GM18520 (cell line): ENCODE measurements at regions not wholly inside any gene's neighbourhood (a gene's known extent, or its start where the extent isn't known, plus 50 kb on each side); places are given as distances from the start of the nearest gene placed in this dataset.
"Not testable (repeated sequence)": the region's sequence is repeated elsewhere in the genome, so short reads cannot be mapped to it uniquely, and the experiment has no call there.

Experiments used
- ATAC-seq: cut with Tn5 transposase; IDR thresholded peaks from one replicate; pipeline ENCODE4 v1.9.1; 2021; ENCODE audit not compliant: unreplicated experiment

DNA sequence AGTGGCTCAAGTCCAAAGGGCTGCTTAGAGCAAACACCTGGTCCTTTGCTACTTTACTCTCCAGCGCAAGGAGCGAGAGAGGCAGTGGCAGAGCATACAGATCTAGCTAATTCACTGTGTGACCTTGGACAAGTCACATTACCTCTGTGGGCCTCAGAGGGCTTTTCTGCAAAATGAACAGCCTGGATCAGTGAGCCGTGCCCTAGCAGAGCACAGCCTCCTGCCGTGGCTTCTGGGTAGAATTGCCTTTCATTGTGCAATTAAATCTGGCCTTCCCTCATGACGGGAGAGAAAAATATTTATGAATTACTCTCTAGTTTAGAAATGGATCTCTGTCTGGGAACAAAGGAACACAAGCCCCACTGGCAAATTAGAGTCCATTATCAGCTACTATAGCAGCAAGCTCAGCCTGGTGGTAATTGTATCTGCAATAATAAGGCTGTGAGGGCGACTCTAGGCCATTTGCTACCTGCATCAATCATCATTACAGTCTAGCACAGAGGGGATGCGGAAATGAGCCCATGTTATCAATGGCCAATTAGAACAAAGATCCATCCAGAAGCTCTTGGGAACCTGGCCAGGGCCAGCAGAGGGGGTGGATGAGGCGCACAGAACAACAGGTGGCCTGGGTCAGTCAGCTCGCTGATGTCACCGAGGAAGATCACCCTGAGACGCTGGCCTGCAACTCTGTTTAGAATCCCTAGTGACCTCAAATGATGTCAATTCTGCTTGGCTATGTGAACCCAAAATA, 114.2 kb upstream of the LY86 start:
- no peak for ATAC-seq

DNA sequence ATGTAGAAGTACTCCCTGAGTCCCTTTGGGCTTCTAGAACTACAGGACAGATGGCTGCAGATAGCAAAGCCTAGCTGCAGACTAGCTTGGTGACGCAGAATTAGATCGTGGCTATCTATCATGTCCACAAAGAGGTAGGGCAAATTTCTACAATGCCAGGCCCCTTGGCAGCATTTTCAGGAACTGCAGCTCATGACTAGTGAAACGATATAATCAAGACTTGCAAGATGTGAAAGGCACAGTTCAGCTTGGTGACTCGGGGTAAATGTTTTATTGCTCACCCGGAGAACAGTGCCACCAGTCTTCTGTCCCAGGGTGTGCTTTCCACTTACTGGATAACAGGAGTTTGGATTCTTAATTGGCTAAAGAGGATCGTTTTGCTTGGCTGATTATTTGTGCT, 108.7 kb upstream of the LY86 start:
- no peak for ATAC-seq

DNA sequence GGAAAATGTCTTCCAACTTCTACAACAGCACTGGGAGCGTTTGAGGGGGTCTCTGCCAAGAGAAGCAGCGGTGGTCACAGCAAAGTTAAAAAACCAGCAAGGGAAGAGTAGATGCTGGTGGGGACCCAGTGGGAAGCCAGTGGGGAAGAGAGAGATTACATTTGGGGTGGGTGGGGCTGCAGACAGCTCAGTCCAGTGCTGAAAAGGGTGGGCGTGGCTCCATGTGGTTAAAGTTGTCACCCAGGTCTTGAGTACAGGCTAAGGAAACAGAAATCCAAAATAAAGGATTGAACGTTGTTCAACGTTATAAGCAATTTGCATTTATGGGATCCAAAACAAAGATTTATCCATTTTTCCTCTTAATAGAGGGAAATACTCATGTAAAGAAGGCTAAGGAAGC, 106.3 kb upstream of the LY86 start:
- ATAC-seq, result no peak

DNA sequence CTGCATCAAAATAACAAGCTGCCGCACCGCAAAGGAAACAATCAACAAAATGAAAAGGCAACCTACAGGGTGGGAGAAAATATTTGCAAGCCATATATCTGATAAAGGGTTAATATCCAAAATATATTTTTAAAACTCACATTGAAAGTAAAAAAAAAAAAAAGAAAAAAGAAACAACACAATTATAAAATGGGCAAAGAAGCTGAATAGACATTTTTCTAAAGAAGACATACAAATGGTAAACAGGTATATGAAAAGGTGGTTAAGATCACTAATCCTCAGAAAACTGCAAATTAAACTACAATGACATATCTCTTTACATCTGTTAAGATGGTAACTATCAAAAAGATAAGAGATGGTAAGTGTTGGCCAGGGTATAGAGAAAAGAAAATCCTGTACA, 105.4 kb upstream of the LY86 start:
- ATAC-seq, result no peak

DNA sequence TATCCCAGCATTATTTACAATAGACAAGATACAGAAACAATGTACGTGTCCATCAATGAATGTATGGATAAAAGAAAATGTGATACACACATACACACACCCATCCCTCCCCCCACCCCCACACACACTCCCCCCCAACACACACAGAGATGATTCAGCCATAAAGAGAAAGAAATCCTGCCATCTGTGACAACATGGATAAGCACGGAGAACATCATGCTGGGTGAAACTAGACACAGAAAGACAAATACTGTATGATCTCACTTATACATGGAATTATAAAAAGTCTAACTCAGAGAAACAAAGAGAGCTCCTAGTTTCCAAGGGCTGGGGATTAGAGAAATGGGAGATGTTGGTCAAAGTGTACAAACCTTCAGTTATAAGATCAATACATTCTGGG, 104.8 kb upstream of the LY86 start:
- ATAC-seq, result no peak

DNA sequence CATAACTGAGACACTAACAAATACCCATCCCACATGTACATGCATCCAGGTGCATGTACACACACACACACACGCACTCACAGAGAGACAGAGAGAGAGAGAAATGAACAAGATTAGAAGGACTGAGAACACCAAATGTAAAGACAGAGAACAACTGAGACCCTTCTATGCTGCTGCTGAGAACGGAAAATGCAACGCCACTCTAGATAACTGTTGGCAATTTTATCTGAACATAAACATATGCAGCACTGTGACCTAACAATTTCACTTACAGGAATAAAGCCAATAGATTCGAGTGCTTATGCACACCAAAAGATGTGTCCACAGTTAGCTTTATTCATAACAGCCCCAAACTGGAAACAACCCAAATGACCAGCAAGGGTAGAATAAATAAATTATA, 103.8 kb upstream of the LY86 start:
- no peak for ATAC-seq

DNA sequence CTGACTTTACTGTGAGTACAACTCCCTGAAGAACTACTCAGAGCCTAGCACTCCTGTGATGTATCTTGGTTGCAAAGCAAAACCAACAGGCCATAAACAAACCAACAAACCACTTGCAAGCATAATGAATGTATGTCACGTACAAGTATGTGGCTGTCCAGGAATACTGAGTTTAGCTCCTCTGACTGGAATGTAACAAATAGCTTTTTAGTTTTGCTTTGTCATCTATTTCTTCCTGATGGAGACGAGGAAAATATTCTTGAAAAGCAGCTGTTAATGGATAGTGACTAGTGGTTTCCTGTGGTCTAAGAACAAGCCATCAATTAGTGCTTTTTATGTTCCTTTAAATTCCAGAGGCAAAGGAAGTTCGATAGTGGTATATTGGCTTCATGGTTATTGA, 101.9 kb upstream of the LY86 start:
- no peak for ATAC-seq

DNA sequence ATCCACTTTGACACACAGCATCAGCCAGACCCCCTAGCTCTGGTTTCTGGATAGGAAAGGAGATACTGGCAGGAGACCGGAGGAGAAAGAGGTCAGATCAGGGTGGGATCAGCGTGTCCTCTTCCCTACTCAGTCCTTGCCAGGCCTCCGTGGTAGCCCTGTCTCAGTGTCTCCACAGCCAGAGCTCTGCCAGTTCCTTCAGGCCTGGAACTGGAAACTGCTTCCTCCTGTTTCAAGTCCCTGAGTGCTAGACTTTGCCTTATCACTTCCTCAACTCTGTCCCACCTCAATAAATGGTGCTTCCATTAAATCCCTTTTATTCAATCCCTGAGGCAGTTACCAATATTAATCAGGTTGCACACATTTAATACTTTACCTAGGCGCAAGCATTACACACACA, 96.8 kb upstream of the LY86 start:
- no peak for ATAC-seq

DNA sequence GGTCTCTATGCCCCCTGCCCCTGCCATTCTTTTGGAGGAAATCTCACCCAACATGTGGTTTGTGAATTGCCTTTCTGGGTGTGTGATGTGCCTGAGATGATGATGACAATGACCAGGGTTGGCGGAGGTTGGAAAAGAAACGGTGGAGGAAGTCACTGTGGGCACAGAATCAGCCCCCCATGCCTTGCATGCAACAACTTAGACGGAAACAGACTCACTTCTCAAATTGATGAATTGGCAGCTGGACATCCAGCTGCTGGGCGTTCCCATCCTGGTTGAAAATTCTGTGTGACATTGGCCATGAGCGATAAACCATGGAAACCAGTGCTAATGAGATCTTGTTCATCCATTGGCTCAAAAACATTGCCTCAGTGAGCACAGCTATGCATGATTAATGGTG, 95.8 kb upstream of the LY86 start:
- ATAC-seq, result no peak

DNA sequence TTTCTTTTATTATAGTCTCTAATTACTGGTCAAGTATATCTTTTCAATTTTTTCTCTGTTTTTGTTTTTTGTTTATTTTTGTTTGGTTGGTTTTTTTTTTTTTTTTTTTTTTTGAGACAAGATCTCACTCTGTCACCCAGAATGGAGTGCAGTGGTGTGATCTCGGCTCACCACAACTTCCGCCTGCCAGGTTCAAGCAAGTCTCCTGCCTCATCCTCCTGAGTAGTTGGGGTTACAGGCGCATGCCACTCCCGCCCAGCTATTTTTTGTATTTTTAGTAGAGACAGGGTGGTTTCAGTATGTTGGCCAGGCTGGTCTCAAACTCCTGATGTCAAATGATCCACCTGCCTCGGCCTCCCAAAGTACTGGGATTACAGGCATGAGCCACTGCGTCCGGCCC, 94.4 kb upstream of the LY86 start:
- ATAC-seq, result not testable (repeated sequence)

DNA sequence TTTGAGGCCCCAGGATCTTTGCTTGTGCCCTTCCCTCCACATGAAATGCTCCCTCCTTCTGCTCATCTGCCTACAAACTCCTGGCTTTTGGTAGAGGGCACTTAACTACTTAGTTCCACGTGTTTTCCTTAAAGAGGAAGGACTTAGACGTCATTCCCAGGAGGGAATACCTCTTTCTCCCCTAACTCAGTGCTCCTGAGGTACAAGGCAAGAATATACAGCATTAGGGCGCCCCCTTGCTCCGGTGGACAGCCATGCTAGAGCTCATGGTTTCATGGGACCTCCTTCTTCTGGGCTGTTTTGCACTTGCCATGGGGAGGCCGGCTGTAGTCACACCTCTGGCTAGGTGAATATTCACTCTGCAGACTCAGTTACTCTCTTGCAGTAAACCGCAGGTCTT, 93.8 kb upstream of the LY86 start:
- ATAC-seq, result no peak

DNA sequence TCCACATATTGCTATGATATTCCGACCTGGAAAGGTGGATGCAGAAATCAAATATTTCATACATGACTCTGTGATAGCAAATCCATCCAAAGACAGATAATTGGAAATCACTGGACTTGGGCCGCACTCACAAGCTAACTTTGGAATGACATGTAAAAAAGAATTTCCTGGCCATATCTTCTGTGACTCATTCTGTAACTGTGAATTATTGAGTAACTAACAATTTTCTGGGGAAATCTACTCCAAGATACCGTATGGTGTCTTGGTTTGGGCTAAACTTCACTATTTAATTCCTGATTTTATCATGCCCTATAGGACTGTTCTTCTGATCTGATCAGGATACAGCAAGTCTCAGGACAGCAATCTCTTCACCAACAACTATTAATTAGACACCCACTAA, 92.7 kb upstream of the LY86 start:
- no peak for ATAC-seq

DNA sequence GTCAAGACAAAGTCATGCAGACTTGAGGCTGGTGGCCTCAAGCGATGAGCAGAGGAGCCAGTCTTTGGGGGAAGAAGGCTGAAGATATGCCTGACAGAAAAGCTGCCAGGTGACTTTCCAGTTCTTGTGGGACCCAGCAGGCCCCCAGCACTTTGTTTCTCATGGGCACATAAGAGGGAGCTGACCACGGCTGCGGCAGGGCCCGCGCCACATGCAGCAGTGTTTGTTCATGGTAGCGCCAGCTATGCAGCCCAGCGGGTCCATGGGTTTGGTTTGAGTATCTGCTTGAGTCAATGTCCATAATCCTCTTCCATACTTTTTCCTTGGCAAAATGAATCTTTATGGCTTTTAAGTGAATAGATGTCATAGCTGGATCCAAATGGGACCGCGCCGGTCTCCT, 91.0 kb upstream of the LY86 start:
- no peak for ATAC-seq

DNA sequence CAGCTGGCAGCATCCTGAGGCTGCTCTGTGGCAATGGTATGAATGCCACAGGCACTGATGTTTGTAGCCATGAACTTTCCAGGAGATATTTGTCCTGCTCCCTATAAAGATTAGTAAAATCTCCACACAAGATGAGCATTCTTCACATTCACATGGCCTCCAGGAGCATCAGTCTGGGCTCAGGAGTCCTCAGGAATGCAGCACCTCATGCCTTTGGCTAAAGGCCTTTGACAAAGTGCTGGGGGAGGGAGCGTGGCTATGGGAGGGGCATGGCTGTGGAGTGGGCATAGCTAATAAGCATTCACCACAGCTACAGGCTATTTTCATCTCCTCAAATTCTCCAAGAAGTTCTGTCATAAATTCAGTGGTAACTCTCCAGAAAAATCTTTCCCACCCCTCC, 90.5 kb upstream of the LY86 start:
- ATAC-seq, result no peak

DNA sequence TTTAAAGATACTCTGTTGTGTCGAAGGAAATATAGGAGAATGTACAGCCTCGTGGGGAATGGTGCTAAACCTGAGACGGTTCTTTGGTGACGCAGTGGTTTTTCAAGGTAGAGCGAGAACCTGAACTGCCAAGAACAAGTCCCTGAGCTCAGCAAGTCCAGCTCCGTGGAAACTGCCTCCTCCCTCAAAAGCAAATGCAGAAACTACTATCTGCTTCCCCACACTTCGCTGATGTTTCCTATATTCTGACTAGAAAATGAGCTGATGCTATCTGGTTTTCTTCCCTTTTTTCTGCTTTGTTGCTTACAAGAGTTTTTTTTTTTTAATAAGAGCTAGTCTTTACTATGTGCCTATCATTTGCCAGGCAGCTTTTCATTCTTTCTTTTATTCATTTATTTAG, 85.3 kb upstream of the LY86 start:
- no peak for ATAC-seq

DNA sequence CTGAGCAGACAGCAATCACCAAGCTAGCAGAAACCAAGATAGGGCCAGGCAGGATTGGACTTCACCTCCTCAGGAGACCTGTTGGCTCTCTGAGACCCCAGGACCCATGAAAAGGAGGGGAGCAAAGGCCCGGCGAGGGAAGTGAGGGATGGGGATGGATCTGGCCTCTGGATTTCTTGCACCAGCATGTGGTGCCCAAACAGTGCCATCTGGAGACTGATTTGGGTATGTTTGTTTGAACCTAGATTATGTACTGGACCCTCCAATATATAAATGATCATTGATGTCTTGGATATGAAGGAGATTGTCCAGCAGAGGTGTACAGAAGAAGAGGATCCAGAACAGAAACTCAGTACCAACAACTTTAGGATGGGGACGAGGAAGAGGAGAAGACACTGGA, 83.4 kb upstream of the LY86 start:
- ATAC-seq, result no peak

DNA sequence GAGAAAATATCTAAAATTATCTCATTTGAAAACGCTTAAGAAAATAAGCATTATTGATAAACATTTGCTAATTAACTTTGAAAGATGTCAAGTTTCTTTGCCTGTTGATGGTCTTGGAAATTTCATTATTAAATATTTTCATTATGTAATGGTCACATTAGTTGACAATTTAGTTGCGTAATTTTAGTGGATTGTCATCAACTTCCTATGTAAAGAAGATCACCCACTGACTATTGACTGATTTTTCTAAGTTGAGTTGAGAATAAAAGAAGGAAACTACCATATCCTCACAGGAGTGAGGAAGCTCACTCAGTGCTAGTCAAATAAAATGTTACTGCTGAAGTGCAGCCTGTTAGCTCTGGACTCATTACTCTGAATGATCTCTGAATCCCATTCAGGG, 79.9 kb upstream of the LY86 start:
- no peak for ATAC-seq

DNA sequence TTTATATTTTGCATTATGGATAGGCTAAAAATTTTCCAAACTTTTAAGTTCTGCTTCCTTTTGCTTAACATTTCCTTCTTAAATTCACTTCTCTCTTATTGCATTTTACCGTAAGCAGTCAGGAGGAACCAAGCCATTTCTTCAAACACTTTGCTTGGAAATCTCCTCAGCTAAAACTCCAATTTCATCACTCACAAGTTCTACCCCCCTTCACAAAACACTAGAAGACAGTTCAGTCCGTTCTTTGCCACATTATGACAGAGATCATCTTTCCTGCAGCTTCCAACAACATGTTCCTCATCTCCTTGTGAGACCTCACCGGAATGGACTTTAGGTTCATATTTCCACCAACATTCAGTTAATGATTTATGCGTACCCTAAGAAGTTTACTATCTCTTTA, 79.2 kb upstream of the LY86 start:
- ATAC-seq, result no peak

DNA sequence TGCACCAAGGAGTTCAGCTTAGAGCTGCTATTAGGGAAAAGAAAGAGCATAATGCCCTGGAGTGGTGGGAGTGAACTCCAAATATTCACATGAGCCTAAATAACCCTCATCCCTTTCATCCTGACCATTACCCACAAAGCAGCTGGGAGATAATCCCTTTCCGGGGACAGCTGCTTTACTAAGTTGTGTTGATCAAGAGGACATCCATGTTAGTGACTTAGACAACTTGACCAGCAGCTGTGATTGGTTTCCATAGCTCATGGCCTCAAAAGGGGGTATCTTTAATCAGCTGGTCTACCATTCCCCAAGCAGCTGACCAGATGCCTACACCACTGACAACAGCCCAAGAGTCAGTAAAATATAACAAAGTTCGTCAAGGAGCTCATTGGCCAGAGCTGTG, 75.8 kb upstream of the LY86 start:
- no peak for ATAC-seq

DNA sequence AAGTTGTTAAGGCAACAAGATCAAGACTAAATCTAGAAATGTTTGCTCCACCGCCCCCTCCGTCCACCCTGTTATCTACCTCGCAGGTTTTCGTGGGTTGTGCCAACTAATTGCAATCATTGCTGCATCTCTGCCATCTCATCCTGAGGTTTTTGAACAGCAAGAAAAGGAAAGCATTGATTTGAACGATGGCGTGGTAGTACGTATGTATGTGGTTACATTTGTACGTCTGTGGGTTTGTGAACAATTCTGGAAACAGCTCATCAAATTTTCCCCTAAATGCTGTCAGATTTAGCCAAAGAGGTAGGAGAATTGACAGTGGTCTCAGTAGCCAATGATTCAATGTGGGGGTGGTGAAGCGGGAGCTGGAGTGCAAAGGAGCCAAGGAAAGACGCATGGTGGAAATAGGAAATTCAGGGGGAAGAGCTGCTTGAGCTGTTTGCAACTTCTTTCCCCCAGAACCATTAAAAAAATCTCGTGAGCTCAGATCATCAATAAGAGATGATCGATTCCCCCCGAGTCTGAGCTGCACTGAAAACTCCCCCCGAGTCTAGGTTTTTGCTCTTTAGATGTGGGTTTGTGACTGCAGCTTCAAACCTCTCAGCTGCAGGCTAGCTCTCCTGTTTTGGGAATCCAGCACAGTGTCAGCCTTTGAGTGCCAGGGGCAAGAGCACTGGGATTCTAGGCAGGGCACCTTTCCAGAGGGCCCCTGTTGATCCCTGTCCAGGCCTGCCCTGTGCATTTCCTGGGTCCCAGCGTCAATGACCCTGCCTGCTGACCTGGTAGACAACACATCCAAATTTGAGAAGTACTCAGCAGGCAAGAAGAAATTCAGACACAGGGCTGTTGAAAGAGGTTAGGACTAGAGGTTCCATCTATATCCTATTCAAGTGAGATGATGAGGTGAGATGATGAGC, 72.6 kb upstream of the LY86 start:
- ATAC-seq, result peak; percentile 67

DNA sequence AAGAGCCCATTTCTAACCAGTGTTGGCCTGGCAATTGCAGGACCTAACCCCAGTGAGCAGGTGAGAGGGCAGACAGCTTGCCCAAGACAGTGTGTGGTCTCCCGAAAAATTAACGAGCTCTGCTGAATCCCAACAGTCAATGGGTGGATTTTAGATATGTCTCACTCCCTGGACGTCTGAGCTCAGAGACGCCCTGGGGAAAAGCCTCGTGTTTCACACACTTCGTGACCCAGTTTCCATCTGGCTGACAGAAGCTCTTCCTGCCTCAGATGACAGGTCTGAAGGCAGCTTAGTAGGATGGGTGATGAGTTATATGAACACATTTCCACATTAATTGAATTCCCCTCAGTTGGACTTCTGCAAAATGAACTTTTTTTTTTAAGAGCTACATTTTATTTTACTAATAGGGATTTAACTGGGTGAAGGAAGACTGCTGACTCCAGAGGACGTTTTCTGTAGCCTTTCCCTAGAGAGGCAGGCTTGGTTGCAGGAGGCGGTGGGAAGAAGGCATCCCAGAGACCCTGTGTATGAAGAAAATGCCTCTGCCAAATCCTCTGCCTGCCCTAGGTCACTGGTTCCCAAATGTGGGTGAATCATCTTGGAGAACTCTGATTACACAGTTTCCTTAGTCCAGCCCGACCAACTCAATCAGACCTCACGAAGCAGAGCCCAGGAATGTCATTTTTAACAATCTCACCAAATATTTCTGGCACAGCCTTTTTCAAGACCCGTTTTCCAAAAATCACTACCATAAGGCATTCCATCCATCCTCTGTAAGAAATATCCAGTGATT, 71.7 kb upstream of the LY86 start:
- no peak for ATAC-seq
